ENCODE measurements at regions not wholly inside any gene's neighbourhood (a gene's known extent, or its start where the extent isn't known, plus 50 kb on each side); places are given as distances from the start of the nearest gene placed in this dataset.

- no peak for TF ChIP-seq MBD1 (CRISPR knock-in tag; IDR thresholded peaks at IDR 0.05)
- TF ChIP-seq ZMIZ1 (IDR thresholded peaks at IDR 0.05; ENCODE audit: low read depth in 2 of 2, low read length in 2 of 2), result no peak
- no peak for TF ChIP-seq KLF13 (tag; IDR thresholded peaks at IDR 0.05; ENCODE audit: borderline replicate concordance, low read depth)
- no peak for TF ChIP-seq MAFG (tag; conservative IDR thresholded peaks at IDR 0.05)
- no peak for TF ChIP-seq USF1 (CRISPR knock-in tag; IDR thresholded peaks at IDR 0.05)
Observed at GRCh38 chr6:3963426-3963825, 114.3 kb downstream of the FAM50B start (continued).
